Keratinocyte (primary cell): ENCODE measurements at regions not wholly inside any gene's neighbourhood (a gene's known extent, or its start where the extent isn't known, plus 50 kb on each side); places are given as distances from the start of the nearest gene placed in this dataset.

ENCODE experiments used
- DNase-seq: peaks from one replicate; pipeline ENCODE4 v3.0.0-alpha.2; 2011; ENCODE audit warnings: low read depth, missing footprints, low spot score
- FAIRE-seq: peaks from 2 replicates; lab custom pipeline; 2011; peaks lifted over from hg19 to GRCh38; lab: Jason Lieb, UNC
- H2AFZ ChIP-seq: 2 replicates; pipeline ENCODE4 v1.6.0; 2012; ENCODE audit warnings: low read length, control low read depth, inconsistent platforms; ENCODE audit not compliant: control insufficient read depth
- H3K27ac ChIP-seq: 2 replicates; pipeline ENCODE4 v1.5.1; 2011; ENCODE audit warnings: low read length; ENCODE audit not compliant: control insufficient read depth, insufficient read depth
- H3K27me3 ChIP-seq: 3 replicates; pipeline ENCODE4 v1.6.0; 2011; ENCODE audit warnings: low read length; ENCODE audit not compliant: control insufficient read depth, insufficient read depth; ENCODE audit errors: extremely low read depth
- H3K36me3 ChIP-seq, 2 experiments: 2 replicates in 1 of 2; 3 replicates in 1 of 2; pipeline ENCODE4 v1.5.1; 2011; ENCODE audit warnings: low read length in 2 of 2, mild to moderate bottlenecking in 1 of 2; ENCODE audit not compliant: control insufficient read depth in 2 of 2, insufficient read depth in 2 of 2; ENCODE audit errors: extremely low read depth in 1 of 2
- H3K4me1 ChIP-seq: 3 replicates; pipeline ENCODE4 v1.5.1; 2011; ENCODE audit warnings: low read length; ENCODE audit not compliant: control insufficient read depth, insufficient read depth; ENCODE audit errors: extremely low read depth
- H3K4me2 ChIP-seq: 3 replicates; pipeline ENCODE4 v1.6.0; 2011; ENCODE audit warnings: low read depth, low read length; ENCODE audit not compliant: control insufficient read depth, insufficient read depth; ENCODE audit errors: extremely low read depth
- H3K4me3 ChIP-seq, 3 experiments: fragments of 200-600 bp in 1 of 3; sonication (generic) in 1 of 3; 2 replicates in 2 of 3; 3 replicates in 1 of 3; pipeline ENCODE4 v1.5.1; 2011 to 2016; ENCODE audit warnings: low read length in 3 of 3, mild to moderate bottlenecking in 3 of 3, control low read depth in 2 of 3, inconsistent platforms in 1 of 3, low read depth in 1 of 3, mixed read lengths in 1 of 3, mixed run types in 1 of 3, moderate library complexity in 1 of 3; ENCODE audit not compliant: control insufficient read depth in 2 of 3, insufficient read depth in 2 of 3; ENCODE audit errors: extremely low read depth in 1 of 3
- H3K79me2 ChIP-seq: 2 replicates; pipeline ENCODE4 v1.6.0; 2012; ENCODE audit warnings: low read length; ENCODE audit not compliant: control insufficient read depth, insufficient read depth
- H3K9ac ChIP-seq: 3 replicates; pipeline ENCODE4 v1.6.0; 2011; ENCODE audit warnings: low read length; ENCODE audit not compliant: control insufficient read depth, insufficient read depth; ENCODE audit errors: extremely low read depth
- H3K9me1 ChIP-seq: 3 replicates; pipeline ENCODE4 v1.6.0; 2011; ENCODE audit warnings: low read length; ENCODE audit not compliant: control insufficient read depth, insufficient read depth; ENCODE audit errors: extremely low read depth
- H3K9me3 ChIP-seq: 2 replicates; pipeline ENCODE4 v1.5.1; 2012; ENCODE audit warnings: low read depth, low read length; ENCODE audit not compliant: control insufficient read depth
- H4K20me1 ChIP-seq: 3 replicates; pipeline ENCODE4 v1.6.0; 2011; ENCODE audit warnings: low read length; ENCODE audit not compliant: control insufficient read depth, insufficient read depth; ENCODE audit errors: extremely low read depth
- EZH2 ChIP-seq: IDR thresholded peaks from one replicate; pipeline ENCODE4 v1.6.1; 2012; ENCODE audit warnings: inconsistent platforms, mild to moderate bottlenecking, low read length, moderate library complexity
- dilution Hi-C: fragments of 300-500 bp; cut with MboI; formaldehyde crosslinking; loops from one replicate; pipeline ENCODE4 v1.7.0; 2020; ENCODE audit warnings: low sequenced_read_pairs; ENCODE audit not compliant: extremely low pct_ligation_motif_present
- TF ChIP-seq, protein P1 (sequence below), 3 experiments: IDR thresholded peaks in 1 of 3; conservative IDR thresholded peaks in 1 of 3; optimal IDR thresholded peaks in 1 of 3; 2 replicates in 2 of 3; 3 replicates in 1 of 3; pipeline versions ENCODE3 to v1.5.1; 2011; ENCODE audit warnings: low read length in 3 of 3, mild to moderate bottlenecking in 3 of 3, moderate library complexity in 2 of 3, control low read depth in 1 of 3, inconsistent platforms in 1 of 3; ENCODE audit not compliant: insufficient read depth in 2 of 3; ENCODE audit errors: extremely low read depth in 1 of 3

DNA sequence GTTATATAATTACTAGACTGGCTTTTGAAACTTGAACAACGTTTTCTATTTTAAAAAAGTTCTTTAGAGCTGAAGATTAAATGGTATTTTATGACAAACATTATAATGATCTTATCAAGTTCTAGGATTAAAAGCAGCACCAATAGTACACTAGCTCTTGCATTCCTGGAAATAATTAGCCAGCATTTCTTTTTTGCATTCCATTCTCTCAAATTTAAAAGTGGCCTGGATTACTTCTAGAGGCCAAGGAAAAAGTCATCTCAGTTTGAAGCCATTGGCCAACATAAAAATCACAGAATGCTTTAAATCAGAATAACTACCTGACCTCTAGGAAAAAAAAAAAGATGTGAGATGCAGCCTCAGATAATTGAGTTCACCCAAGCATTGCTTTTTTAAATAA is 1326.4 kb upstream of the SORCS1 start:
- H3K9me1 ChIP-seq = no peaks in the 10 kb centered on the region
- H3K9ac ChIP-seq = no peak overlapping the region
- H3K4me2 ChIP-seq = no peak overlapping the region
- H3K4me3 ChIP-seq = no peak overlapping the region
- no peaks in the 10 kb centered on the region for H3K79me2 ChIP-seq
- H3K27me3 ChIP-seq = no peaks in the 10 kb centered on the region
- H2AFZ ChIP-seq = no peak overlapping the region
- TF ChIP-seq EZH2 = no peak
- TF ChIP-seq, protein P1, sequence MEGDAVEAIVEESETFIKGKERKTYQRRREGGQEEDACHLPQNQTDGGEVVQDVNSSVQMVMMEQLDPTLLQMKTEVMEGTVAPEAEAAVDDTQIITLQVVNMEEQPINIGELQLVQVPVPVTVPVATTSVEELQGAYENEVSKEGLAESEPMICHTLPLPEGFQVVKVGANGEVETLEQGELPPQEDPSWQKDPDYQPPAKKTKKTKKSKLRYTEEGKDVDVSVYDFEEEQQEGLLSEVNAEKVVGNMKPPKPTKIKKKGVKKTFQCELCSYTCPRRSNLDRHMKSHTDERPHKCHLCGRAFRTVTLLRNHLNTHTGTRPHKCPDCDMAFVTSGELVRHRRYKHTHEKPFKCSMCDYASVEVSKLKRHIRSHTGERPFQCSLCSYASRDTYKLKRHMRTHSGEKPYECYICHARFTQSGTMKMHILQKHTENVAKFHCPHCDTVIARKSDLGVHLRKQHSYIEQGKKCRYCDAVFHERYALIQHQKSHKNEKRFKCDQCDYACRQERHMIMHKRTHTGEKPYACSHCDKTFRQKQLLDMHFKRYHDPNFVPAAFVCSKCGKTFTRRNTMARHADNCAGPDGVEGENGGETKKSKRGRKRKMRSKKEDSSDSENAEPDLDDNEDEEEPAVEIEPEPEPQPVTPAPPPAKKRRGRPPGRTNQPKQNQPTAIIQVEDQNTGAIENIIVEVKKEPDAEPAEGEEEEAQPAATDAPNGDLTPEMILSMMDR (optimal IDR thresholded peaks at IDR 0.05 in 1 of 3, IDR thresholded peaks at IDR 0.05 in 1 of 3, conservative IDR thresholded peaks at IDR 0.05 in 1 of 3; ENCODE audit: extremely low read depth in 1 of 3, insufficient read depth in 2 of 3, low read length in 3 of 3) = no peak
- H3K9me3 ChIP-seq = no peaks in the 10 kb centered on the region
- no peak for FAIRE-seq
- dilution Hi-C loops = no loop called here
- H3K36me3 ChIP-seq = no peaks in the 10 kb centered on the region
- H4K20me1 ChIP-seq = no peaks in the 10 kb centered on the region
- no peaks in the 10 kb centered on the region for H3K4me1 ChIP-seq
- DNase-seq = no peak
- no peak overlapping the region for H3K27ac ChIP-seq

DNA sequence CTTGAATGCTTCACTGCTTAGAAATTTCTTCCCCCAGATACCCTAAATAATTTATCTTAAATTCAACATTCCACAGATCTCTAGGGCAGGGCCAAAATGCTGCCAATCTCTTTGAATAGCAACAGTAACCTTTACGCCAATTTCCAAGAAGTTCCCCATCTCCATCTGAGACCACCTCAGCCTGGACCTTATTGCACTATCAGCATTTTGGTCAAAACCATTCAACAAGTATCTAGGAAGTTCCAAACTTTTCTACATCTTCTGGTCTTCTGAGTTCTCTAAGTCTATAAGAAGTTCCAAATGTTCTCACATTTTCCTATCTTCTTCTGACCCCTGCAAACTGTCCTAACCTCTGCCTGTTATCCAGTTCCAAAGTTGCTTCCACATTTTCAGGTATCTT is 1306.9 kb upstream of the SORCS1 start:
- H3K9me1 ChIP-seq = no peaks in the 10 kb centered on the region
- no peaks in the 10 kb centered on the region for H3K4me1 ChIP-seq
- H3K27me3 ChIP-seq = no peaks in the 10 kb centered on the region
- H3K9ac ChIP-seq = no peak overlapping the region
- TF ChIP-seq, protein P1 (optimal IDR thresholded peaks at IDR 0.05 in 1 of 3, IDR thresholded peaks at IDR 0.05 in 1 of 3, conservative IDR thresholded peaks at IDR 0.05 in 1 of 3; ENCODE audit: extremely low read depth in 1 of 3, insufficient read depth in 2 of 3, low read length in 3 of 3) = no peak
- TF ChIP-seq EZH2 = no peak
- H4K20me1 ChIP-seq = no peaks in the 10 kb centered on the region
- H3K9me3 ChIP-seq = peaks cover 2% of the 10 kb centered on the region
- H3K36me3 ChIP-seq = no peaks in the 10 kb centered on the region
- no peak for FAIRE-seq
- DNase-seq = no peak
- no peak overlapping the region for H3K4me3 ChIP-seq
- H3K27ac ChIP-seq = no peak overlapping the region
- dilution Hi-C loops = no loop called here
- no peak overlapping the region for H2AFZ ChIP-seq
- no peak overlapping the region for H3K4me2 ChIP-seq
- H3K79me2 ChIP-seq = no peaks in the 10 kb centered on the region
